Left renal pelvis (tissue), 4 donors: ENCODE measurements at regions not wholly inside any gene's neighbourhood (a gene's known extent, or its start where the extent isn't known, plus 50 kb on each side); places are given as distances from the start of the nearest gene placed in this dataset.

Experiments
- DNase-seq, 4 donors: peaks; one replicate each; pipeline ENCODE4 v3.0.0-alpha.2; 2013; ENCODE audit warnings: low read depth in 4 of 4, low spot score in 3 of 4

- DNase-seq = no peak
Observed at GRCh38 chr9:89759572-89759971, 154.8 kb downstream of the GADD45G start.

- no peak for DNase-seq
Observed at GRCh38 chr9:89760123-89760522, 155.3 kb downstream of the GADD45G start.

- DNase-seq = no peak
Observed at GRCh38 chr9:89764217-89764616, 159.4 kb downstream of the GADD45G start.

DNA sequence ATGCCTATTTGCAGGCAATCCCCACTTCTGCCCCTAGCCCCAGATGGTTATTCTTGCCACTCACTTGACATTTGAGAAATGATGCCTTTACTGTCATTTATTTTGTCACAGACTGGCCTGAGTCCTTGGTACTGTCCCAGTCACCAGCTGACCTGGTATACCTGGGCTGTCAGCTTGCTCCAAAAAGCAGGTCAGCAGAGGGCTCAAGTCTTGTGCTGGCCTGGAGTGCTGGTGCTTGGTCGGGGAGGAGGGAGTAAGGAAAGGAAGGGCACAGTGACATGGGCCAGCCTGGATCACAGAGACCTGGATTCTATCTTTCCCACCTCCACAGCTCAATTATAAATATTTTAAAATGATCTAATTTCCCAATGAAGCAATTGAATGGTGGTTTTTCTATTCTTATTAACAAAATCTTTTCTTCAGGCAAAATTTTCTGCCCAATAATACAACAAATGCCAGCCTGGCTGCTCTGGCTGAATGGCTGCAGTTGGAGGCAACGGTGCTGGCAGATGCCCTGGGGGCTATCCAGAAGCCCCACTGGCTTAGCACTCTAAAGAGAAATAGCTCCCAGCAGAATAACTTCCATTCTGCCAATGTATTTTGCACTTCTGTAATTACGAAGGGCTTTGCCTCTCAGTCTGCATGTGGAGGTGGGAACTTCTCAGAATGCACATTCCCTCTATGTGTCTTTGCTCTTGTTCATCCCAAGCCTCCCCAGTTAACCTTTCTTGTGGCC is 160.6 kb downstream of the GADD45G start:
- no peak for DNase-seq

DNA sequence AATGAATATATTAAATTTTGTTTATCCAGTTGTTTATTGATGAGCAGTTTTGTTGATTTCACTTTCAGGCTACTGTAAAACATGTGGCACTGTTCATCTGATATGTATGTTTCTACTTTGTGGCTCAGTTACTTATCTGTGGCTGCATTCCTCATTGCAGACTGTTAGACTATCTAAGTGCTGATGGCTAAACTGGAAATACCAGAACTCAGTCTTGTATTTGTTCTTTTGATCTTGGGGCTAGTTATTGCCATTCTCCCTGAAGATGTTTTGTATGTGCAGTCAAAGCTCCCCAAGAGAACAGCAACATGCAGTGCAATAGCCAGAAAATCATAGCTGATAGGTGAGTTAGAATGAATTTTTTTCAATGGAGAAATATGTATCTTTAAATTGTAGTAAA is 162.2 kb downstream of the GADD45G start:
- DNase-seq = no peak

- DNase-seq = no peak
Observed at GRCh38 chr9:89768051-89768450, 163.2 kb downstream of the GADD45G start.

- no peak for DNase-seq
Observed at GRCh38 chr9:89768650-89769071, 163.8 kb downstream of the GADD45G start.

GRCh38 chr9:89770531-89771174 is 165.8 kb downstream of the GADD45G start:
- DNase-seq = no peak

DNA sequence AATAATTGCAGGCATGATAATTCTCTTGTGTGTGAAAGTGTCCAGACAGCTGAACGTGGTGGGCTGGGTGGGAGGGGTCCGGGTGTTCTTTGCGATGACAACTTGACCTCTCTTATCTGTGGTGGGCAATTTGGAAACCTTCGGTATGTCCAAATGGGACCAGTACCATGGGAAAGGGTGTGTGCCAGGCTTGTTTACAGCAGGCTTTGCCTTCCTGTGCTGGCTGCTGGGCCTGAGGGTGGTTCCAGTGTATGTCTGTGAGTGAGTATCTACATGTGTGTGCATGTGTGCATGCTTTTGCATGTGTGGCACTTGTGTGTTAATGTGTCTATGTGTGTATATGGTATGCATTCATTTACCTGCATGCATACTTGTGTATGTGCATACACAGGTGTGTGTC is 166.4 kb downstream of the GADD45G start:
- no peak for DNase-seq

GRCh38 chr9:89773170-89773569 is 168.4 kb downstream of the GADD45G start:
- no peak for DNase-seq

- no peak for DNase-seq
Observed at GRCh38 chr9:89774858-89775370, 170.1 kb downstream of the GADD45G start.

GRCh38 chr9:89775641-89776040 is 170.8 kb downstream of the GADD45G start:
- no peak for DNase-seq

DNA sequence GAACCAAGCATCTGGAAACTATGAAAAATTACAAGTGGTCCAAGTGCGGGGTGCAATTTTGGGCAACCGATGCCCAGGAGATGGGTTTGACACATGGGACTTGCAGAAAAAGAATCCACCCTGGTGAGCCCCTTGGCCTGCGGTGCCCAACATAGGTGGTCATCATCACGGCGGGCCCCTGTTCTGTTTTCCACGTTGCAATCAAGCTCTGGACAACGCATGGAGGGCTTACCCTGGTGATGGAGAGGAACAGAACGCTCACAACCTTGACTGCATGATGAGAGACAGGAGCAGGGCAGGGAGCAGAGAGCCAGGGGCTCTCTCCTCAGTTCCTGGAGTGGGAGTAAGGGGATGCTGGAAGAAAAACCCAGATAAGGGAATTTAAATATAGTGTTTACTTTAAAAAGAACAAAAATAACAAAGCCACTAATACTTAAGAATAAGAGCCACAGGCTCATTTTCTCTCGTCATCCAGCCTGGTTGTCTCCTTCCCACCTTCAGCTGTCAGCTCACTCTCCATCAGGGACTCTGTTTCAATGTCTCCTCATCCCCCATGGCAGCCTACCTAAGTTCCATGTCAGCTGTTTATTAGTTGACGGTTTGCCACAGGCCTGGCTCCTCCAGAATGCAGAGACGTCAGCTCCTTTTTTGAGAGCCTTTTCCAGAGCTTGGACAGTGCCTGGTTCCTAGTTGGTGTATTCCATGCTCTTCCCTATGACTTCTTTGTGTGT is 172.1 kb downstream of the GADD45G start:
- no peak for DNase-seq

DNA sequence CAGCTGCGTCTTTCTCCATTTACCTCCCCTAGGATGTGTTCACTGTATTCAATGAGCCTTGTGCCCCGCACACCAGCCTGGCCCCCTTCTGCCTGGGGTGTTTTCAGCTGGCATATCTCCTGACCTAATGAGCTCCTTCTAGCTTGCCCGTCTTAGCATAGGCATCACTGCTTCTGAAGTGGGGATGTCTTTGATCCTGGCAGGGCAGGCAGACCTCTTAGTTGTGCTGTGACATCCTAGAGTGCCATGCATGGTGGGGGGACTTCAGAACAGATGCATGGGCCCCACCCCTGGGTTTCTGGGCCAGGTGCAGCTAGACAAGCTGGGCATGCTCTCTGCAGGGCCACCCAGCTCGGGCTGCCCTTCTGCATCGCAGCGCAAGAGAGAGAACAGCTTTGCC is 172.7 kb downstream of the GADD45G start:
- DNase-seq = no peak

- peak in 1 of 4 donors; percentile 22 for DNase-seq
Observed at GRCh38 chr9:89778100-89779090, 173.6 kb downstream of the GADD45G start.

DNA sequence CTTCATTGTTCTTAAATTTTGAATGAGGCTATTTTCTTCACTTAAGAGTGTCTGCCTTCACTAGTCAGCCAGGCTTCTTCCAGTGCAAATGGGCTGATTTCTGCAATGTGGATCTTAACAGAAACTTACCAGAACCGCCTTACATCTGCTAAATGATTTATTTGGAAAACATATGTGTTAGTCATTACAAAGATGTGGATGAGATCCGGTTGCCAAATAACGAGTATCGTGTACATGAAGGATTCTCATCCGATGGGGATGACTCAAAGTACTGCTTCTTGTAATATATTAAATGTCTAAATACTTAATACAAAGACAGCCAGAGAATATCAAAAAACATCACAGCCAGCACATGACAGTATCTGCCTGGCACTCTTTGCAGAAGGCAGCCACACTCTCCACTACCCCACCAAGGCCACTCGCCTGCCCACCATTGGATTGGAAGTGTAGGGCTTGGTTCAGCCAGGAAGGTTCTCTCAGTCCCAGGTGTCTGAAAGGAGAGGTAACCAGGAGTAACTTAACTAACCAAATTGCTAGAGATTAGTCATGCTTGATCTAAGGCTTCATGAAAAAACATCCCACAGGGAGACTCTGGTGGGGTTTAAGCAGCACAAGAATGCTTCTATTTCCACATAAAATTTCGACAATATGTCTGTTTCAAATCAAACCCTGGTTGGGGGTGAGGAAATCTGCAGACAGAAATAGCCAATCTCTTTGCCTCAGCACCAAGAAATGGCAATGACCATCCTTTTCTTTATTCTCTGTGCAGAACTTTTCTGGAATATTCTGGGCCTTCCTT is 174.8 kb downstream of the GADD45G start:
- no peak for DNase-seq

DNA sequence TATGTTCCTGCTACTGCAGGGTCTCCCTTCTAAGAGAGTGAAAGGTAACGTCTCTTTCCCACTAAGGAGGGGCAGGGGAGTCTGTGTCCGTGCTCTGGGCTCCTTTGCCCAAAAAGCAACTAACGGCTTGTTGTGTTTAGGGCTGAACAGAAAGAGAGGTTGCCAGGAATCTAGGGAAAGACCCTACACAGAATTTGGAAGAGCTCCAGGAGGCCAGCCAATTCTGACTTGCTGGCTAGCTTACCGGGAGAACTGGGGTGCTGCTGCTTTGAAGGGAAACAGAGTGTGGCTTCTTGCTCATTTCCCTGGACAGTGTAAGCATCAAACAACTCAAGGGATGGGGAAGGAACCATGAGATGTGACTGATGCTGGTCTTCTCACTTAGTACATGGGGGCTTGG is 176.1 kb downstream of the GADD45G start:
- DNase-seq = no peak

- no peak for DNase-seq
Observed at GRCh38 chr9:89781838-89782540, 177.2 kb downstream of the GADD45G start.

DNA sequence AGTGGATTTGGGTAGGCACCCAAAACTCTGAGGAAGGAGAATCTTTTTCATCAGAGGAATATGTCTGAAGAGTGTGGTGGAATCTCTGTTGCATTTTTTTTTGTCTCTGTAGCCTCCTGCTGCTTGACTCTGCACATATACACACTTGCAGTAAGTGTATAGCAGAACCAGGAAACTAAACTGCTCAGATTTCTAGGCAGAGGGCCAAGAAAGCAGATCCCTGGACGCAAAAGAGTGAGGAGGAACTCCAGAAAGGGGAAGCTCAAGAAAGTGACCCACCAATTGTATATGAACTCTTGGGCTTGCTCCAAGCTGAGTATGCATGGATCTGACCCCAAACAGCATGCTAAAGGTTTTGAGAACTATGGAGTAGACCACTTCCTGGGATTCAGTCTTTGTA is 181.8 kb downstream of the GADD45G start:
- DNase-seq = peak in 1 of 4 donors; percentile 29
